Mesodermal cell (in vitro differentiated cells): ENCODE measurements at regions not wholly inside any gene's neighbourhood (a gene's known extent, or its start where the extent isn't known, plus 50 kb on each side); places are given as distances from the start of the nearest gene placed in this dataset.

Source experiments
- H3K27ac ChIP-seq: 2 replicates; pipeline ENCODE4 v1.7.0; 2013; ENCODE audit warnings: mild to moderate bottlenecking, low read depth, low read length, moderate library complexity; ENCODE audit not compliant: severe bottlenecking
- H3K36me3 ChIP-seq: 2 replicates; pipeline ENCODE4 v1.7.1; 2013; ENCODE audit warnings: mild to moderate bottlenecking, low read length, moderate library complexity; ENCODE audit not compliant: control insufficient read depth, insufficient read depth
- H3K4me1 ChIP-seq: one replicate; pipeline ENCODE4 v1.7.1; 2013; ENCODE audit warnings: mild to moderate bottlenecking, low read length; ENCODE audit not compliant: insufficient read depth, control insufficient read depth, poor library complexity, severe bottlenecking
- H3K4me3 ChIP-seq: 2 replicates; pipeline ENCODE4 v1.7.0; 2013; ENCODE audit warnings: low read length, control low read depth, mild to moderate bottlenecking; ENCODE audit not compliant: insufficient read depth, poor library complexity, severe bottlenecking; ENCODE audit errors: extremely low read depth
- H3K9me3 ChIP-seq: 2 replicates; pipeline ENCODE4 v1.7.1; 2013; ENCODE audit warnings: mild to moderate bottlenecking, low read length, moderate library complexity; ENCODE audit not compliant: control insufficient read depth
- WGBS, 2 experiments: methylation state at CpG; one replicate each; pipeline ENCODE4 v1.1.5; 2013; ENCODE audit warnings: missing lambda C conversion rate in 2 of 2; ENCODE audit not compliant: insufficient coverage in 2 of 2; 5-methylcytosine and 5-hydroxymethylcytosine counted together

- H3K9me3 ChIP-seq: no peaks in the 10 kb centered on the region
- peaks cover 31% of the 10 kb centered on the region for H3K4me1 ChIP-seq
- no peaks in the 10 kb centered on the region for H3K36me3 ChIP-seq
- H3K4me3 ChIP-seq: no peak overlapping the region
- WGBS, 2 experiments: 66 to 82% methylated on average over 3 to 10 of the region's 10 CpGs
- peak overlapping the region; percentile 93 for H3K27ac ChIP-seq
Measured at GRCh38 chr1:203572134-203572625, 54.5 kb upstream of the ATP2B4 start.

GRCh38 chr1:203573730-203574129 is 52.9 kb upstream of the ATP2B4 start:
- Histone ChIP-seq H3K4me3 (no peak overlapping the region), H3K36me3 (no peaks in the 10 kb centered on the region), H3K4me1 (peaks cover 31% of the 10 kb centered on the region), H3K9me3 (no peaks in the 10 kb centered on the region), H3K27ac (no peak overlapping the region)
- WGBS, 2 experiments: 94 to 96% methylated on average over 5 to 6 of the region's 7 CpGs
